Endothelial cell of umbilical vein (primary cell): ENCODE measurements at regions not wholly inside any gene's neighbourhood (a gene's known extent, or its start where the extent isn't known, plus 50 kb on each side); places are given as distances from the start of the nearest gene placed in this dataset.

ENCODE experiments used
- BruUV-seq: library from RNA; stranded (reverse); fragments of 400-500 nt; replicated peaks from 2 replicates; lab custom pipeline; 2021; lab: Mats Ljungman, UMichigan
- CTCF ChIA-PET: fragments of 300-600, 350-600 bp; sonication (Branson Sonifier 250); formaldehyde crosslinking; loops from one replicate; lab custom pipeline; 2021; ENCODE audit warnings: antibody characterized with exemption, inconsistent platforms; lab: Charles Lee
- POLR2A ChIA-PET: fragments of 300-600, 350-600 bp; sonication (Branson Sonifier 250); formaldehyde crosslinking; loops from one replicate; lab custom pipeline; 2021; ENCODE audit warnings: antibody characterized with exemption, inconsistent platforms; lab: Charles Lee
- DNase-seq: peaks from one replicate; pipeline ENCODE4 v3.0.0-alpha.2; 2011; ENCODE audit warnings: low read depth, low spot score
- FAIRE-seq: peaks from 2 replicates; lab custom pipeline; 2011; peaks lifted over from hg19 to GRCh38; lab: Jason Lieb, UNC
- H2AFZ ChIP-seq: 2 replicates; pipeline ENCODE4 v1.6.0; 2012; ENCODE audit warnings: low read depth, low read length, control low read depth, inconsistent platforms
- H3K27ac ChIP-seq: 2 replicates; pipeline ENCODE4 v1.5.1; 2011; ENCODE audit warnings: low read depth, mild to moderate bottlenecking, control low read depth, low read length, moderate library complexity; ENCODE audit not compliant: insufficient read depth
- H3K27me3 ChIP-seq, 2 experiments: 2 replicates each; pipeline versions ENCODE4 v1.6.0 to v1.6.1; 2011; ENCODE audit warnings: low read length in 2 of 2, mixed read lengths in 1 of 2; ENCODE audit not compliant: control insufficient read depth in 2 of 2, insufficient read depth in 2 of 2
- H3K36me3 ChIP-seq, 2 experiments: 2 replicates in 1 of 2; 3 replicates in 1 of 2; pipeline ENCODE4 v1.5.1; 2011; ENCODE audit warnings: low read length in 2 of 2, mild to moderate bottlenecking in 1 of 2, moderate library complexity in 1 of 2; ENCODE audit not compliant: control insufficient read depth in 2 of 2, insufficient read depth in 2 of 2; ENCODE audit errors: extremely low read depth in 1 of 2
- H3K4me1 ChIP-seq: 3 replicates; pipeline ENCODE4 v1.5.1; 2011; ENCODE audit warnings: mild to moderate bottlenecking, low read length; ENCODE audit not compliant: control insufficient read depth, insufficient read depth; ENCODE audit errors: extremely low read depth
- H3K4me2 ChIP-seq: 2 replicates; pipeline ENCODE4 v1.6.1; 2011; ENCODE audit warnings: low read length, control low read depth, mixed read lengths; ENCODE audit not compliant: insufficient read depth
- H3K4me3 ChIP-seq, 3 experiments: fragments of 200-600 bp in 1 of 3; sonication (generic), shearing (Covaris generic) in 1 of 3; replicated peaks in 1 of 3; 2 replicates each; pipeline ENCODE4 v1.5.1; 2011 to 2016; ENCODE audit warnings: control low read depth in 3 of 3, low read length in 3 of 3, mild to moderate bottlenecking in 2 of 3, inconsistent platforms in 1 of 3, low read depth in 1 of 3, moderate library complexity in 1 of 3; ENCODE audit not compliant: insufficient read depth in 1 of 3
- H3K79me2 ChIP-seq: 2 replicates; pipeline ENCODE4 v1.6.0; 2012; ENCODE audit warnings: low read length, inconsistent platforms; ENCODE audit not compliant: control insufficient read depth, insufficient read depth
- H3K9ac ChIP-seq: replicated peaks from 2 replicates; pipeline ENCODE3; 2011; ENCODE audit warnings: low read length, control low read depth; ENCODE audit not compliant: insufficient read depth; ENCODE audit errors: extremely low read depth
- H3K9me1 ChIP-seq: replicated peaks from 3 replicates; pipeline ENCODE4 v1.6.0; 2011; ENCODE audit warnings: mild to moderate bottlenecking, low read length; ENCODE audit not compliant: control insufficient read depth, insufficient read depth; ENCODE audit errors: extremely low read depth
- H3K9me3 ChIP-seq: replicated peaks from 2 replicates; pipeline ENCODE4 v1.5.1; 2012; ENCODE audit warnings: low read length, inconsistent platforms; ENCODE audit not compliant: control insufficient read depth, insufficient read depth
- H4K20me1 ChIP-seq: replicated peaks from 2 replicates; pipeline ENCODE3; 2011; ENCODE audit warnings: mild to moderate bottlenecking, low read length; ENCODE audit not compliant: control insufficient read depth, insufficient read depth; ENCODE audit errors: extremely low read depth
- EZH2 ChIP-seq: IDR thresholded peaks from 2 replicates; pipeline ENCODE4 v1.6.1; 2012; ENCODE audit warnings: borderline replicate concordance, low read depth, mild to moderate bottlenecking, moderate library complexity, low read length, inconsistent platforms; ENCODE audit not compliant: severe bottlenecking
- FOS ChIP-seq: IDR thresholded peaks from 2 replicates; pipeline ENCODE4 v1.6.1; 2011; ENCODE audit warnings: mild to moderate bottlenecking, low read length, moderate library complexity, borderline replicate concordance; ENCODE audit not compliant: insufficient read depth
- GATA2 ChIP-seq: IDR thresholded peaks from 2 replicates; pipeline ENCODE4 v1.7.0; 2011; ENCODE audit warnings: low read depth, mild to moderate bottlenecking, moderate library complexity, mixed read lengths, low read length; ENCODE audit not compliant: insufficient read length, insufficient read depth
- JUN ChIP-seq: IDR thresholded peaks from 2 replicates; pipeline ENCODE4 v1.6.1; 2011; ENCODE audit warnings: borderline replicate concordance, low read depth; ENCODE audit not compliant: insufficient read length, insufficient read depth
- MYC ChIP-seq: IDR thresholded peaks from one replicate; pipeline ENCODE4 v1.6.1; 2011; ENCODE audit warnings: mild to moderate bottlenecking, low read depth, low read length
- POLR2A ChIP-seq: IDR thresholded peaks from 2 replicates; pipeline ENCODE4 v1.6.1; 2012; ENCODE audit warnings: low read depth, mild to moderate bottlenecking, control low read depth, low read length
- POLR2AphosphoS5 ChIP-seq: IDR thresholded peaks from 2 replicates; pipeline ENCODE4 v1.6.1; 2012; ENCODE audit warnings: low read depth, mild to moderate bottlenecking, control low read depth, low read length, moderate library complexity; ENCODE audit not compliant: insufficient read depth
- dilution Hi-C: fragments of 300-500 bp; cut with MboI; formaldehyde crosslinking; loops from one replicate; pipeline ENCODE4 v1.15.0; 2019; ENCODE audit warnings: low sequenced_read_pairs; ENCODE audit not compliant: extremely low pct_ligation_motif_present
- intact Hi-C: fragments of 100-400 bp; cut with micrococcal nuclease; formaldehyde crosslinking; loops from one replicate; pipeline ENCODE4 v1.10.0; 2022
- TF ChIP-seq, protein P1 (sequence below): IDR thresholded peaks from 2 replicates; pipeline ENCODE4 v1.6.1; 2011; ENCODE audit not compliant: insufficient read depth, insufficient read length
- TF ChIP-seq, protein P2 (sequence below), 2 donors: IDR thresholded peaks; 1 replicate in 1 of 2; 2 replicates in 1 of 2; pipeline ENCODE4 v1.5.1; 2011; ENCODE audit warnings: low read length in 2 of 2, mild to moderate bottlenecking in 2 of 2, moderate library complexity in 2 of 2, control low read depth in 1 of 2, inconsistent platforms in 1 of 2, low read depth in 1 of 2; ENCODE audit not compliant: insufficient read depth in 1 of 2; ENCODE audit errors: extremely low read depth in 1 of 2

- intact Hi-C loops (no loop called here), dilution Hi-C loops (no loop called here)
- H3K36me3 ChIP-seq, result no peaks in the 10 kb centered on the region
- H3K9me3 ChIP-seq, result no peaks in the 10 kb centered on the region
- H4K20me1 ChIP-seq, result no peaks in the 10 kb centered on the region
- H3K4me3 ChIP-seq, result no peak overlapping the region
- FAIRE-seq, result no peak
- H3K27ac ChIP-seq, result no peak overlapping the region
- ChIA-PET CTCF (no interaction called here), POLR2A (no interaction called here)
- no peaks in the 10 kb centered on the region for H3K27me3 ChIP-seq
- no peak overlapping the region for H3K9ac ChIP-seq
- no peak for DNase-seq
- no peaks in the 10 kb centered on the region for H3K4me1 ChIP-seq
- no peak for TF ChIP-seq JUN
- no peak for TF ChIP-seq GATA2
- TF ChIP-seq, protein P1, sequence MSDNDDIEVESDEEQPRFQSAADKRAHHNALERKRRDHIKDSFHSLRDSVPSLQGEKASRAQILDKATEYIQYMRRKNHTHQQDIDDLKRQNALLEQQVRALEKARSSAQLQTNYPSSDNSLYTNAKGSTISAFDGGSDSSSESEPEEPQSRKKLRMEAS, result no peak
- TF ChIP-seq POLR2A, result no peak
- TF ChIP-seq, protein P2, sequence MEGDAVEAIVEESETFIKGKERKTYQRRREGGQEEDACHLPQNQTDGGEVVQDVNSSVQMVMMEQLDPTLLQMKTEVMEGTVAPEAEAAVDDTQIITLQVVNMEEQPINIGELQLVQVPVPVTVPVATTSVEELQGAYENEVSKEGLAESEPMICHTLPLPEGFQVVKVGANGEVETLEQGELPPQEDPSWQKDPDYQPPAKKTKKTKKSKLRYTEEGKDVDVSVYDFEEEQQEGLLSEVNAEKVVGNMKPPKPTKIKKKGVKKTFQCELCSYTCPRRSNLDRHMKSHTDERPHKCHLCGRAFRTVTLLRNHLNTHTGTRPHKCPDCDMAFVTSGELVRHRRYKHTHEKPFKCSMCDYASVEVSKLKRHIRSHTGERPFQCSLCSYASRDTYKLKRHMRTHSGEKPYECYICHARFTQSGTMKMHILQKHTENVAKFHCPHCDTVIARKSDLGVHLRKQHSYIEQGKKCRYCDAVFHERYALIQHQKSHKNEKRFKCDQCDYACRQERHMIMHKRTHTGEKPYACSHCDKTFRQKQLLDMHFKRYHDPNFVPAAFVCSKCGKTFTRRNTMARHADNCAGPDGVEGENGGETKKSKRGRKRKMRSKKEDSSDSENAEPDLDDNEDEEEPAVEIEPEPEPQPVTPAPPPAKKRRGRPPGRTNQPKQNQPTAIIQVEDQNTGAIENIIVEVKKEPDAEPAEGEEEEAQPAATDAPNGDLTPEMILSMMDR (IDR thresholded peaks at IDR 0.05; ENCODE audit: extremely low read depth in 1 of 2, insufficient read depth in 1 of 2, low read depth in 1 of 2, low read length in 2 of 2), result no peak
- no peak for TF ChIP-seq MYC
- TF ChIP-seq POLR2AphosphoS5, result no peak
- TF ChIP-seq FOS, result no peak
- no peak for TF ChIP-seq EZH2
- H2AFZ ChIP-seq, result no peak overlapping the region
- BruUV-seq, result no TSS peak
- no peak overlapping the region for H3K4me2 ChIP-seq
- no peaks in the 10 kb centered on the region for H3K79me2 ChIP-seq
- no peaks in the 10 kb centered on the region for H3K9me1 ChIP-seq
These were observed 272.6 kb upstream of the HSF2 start for GRCh38 chr6:122126894-122127293.
